ENCODE measurements at regions not wholly inside any gene's neighbourhood (a gene's known extent, or its start where the extent isn't known, plus 50 kb on each side); places are given as distances from the start of the nearest gene placed in this dataset.
A peak's percentile ranks its signal among the peaks of the same experiment; 100 is the strongest.
"Not testable (repeated sequence)": the region's sequence is repeated elsewhere in the genome, so short reads cannot be mapped to it uniquely, and the experiment has no call there.

DNA sequence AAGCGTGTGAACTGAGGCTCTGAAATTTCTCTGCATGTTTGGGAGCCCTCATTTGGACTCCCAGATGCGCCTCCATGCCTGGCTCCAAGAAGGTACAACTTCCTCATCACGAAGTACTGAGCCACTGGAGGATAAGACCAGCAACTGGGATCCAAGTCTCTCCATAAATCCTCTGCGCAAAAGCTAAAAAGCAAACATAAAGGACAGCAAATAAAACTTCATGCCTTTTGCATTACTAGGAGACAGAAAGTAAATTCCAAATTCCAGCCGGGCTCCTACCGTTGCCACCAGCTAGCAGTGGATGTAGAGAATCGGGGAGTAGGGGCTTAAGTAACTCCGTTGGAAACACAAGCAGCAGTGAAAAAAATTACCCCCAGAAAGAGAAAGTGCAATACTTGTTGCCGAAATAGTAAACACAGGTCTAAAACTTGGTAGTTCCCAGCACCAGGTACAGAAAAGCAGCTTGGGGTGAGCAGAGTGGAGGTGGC, 477.1 kb upstream of the TENM3 start:
- no peak for DNase-seq

DNA sequence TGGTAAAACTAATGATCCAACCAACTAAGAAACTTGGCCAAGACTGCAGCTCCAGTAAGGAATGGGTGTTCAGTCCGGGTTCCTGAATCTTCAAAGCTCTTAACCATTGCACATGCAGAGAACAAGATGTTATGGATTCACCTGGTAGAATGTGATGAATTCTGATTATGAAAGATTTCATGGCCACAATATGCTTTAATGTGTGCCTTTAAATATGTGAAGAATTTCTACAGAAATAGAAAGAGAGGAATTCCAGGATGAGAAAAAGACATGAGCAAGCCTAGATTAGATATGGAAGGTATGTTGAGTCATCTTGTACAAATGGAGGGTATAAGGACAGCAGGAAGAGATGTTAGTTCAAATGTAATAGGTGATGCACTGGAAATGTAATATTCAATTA, 472.2 kb upstream of the TENM3 start:
- no peak for DNase-seq

DNA sequence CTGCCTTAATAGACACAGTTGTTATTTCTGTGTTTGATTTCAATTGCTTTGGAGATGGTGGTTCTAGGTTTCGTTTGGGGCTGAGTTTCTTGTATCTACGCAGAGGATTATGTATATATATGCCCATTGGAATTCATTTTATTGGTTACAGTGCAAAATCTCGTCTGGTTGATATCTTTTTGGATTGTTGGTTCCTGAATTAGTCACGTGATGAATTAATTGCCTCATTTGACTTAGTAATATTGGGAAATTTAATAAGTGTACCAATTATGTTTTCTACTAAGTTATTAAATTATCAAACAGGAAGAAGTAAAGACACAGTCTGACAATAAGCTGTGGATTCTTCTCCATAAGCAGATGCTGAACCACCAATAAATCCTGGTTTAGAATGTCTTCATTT, 467.9 kb upstream of the TENM3 start:
- no peak for DNase-seq

DNA sequence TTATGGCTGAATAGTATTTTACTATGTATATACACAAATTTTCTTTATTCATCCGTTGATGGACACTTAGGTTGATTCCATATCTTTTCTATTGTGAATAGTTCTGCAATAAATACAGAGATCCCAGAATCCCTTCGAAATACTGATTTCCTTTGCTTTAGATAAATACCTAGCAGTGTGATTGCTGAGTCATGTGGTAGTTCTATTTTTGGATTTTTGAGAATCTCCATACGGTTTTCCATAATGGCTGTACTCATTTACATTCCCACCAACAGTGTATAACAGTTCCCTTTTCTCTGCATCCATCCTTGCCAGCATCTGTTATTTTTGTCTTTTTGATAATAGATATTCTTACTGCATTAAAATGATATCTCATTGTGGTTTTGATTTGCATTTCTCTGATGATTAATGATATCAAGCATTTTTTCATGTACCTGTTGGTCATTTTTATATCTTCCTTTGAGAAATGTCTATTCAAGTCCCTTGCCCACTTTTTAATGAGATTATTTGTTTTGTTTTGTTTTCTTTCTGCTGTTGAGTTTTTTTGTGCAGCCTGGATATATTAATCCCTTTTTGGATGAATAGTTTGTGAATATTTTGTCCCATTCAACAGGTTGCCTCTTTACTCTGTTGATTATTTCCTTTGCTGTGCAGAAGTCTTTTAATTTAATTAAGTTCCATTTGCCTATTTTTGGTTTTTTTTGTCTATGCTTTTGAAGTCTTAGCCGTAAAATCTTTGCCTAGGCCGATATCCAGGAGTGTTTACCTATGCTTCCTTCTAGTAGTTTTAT, 466.7 kb upstream of the TENM3 start:
- DNase-seq = no peak

DNA sequence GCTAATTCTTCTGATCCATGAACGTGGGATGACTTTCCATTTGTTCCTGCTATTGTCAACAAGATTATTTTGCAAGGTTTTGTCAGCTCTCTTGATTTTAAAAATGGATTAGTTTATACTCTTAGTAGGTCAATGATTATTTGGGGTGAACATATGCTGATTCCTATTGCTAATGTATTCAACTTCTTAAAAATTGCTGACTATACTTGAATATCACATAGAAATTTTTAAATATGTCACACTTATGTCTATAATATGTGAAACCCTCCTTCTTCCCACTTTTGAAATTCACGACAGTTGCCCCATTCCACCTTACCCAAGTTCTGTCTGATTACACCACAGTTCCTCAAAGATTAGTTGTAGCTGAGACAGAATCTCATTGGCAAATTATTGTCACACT, 465.7 kb upstream of the TENM3 start:
- DNase-seq = no peak

DNA sequence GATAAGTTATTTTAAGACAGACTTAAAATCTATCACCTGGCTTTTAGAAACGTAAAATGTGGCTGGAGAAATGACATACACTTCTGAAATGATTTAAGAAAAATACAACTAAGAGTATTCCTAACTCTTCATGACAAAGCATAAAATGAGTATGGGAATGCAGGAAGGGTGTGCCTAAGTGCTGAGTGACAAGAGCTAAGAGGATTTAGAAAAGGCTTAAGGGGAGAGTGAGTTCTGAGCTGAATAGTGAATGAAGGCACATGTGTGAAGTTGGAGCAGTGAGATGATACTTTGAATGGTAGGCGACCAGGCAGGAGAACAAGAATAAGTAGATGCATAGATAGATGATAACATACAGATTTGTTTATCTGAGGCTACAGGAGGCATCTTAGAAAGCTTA, 458.3 kb upstream of the TENM3 start:
- no peak for DNase-seq

DNA sequence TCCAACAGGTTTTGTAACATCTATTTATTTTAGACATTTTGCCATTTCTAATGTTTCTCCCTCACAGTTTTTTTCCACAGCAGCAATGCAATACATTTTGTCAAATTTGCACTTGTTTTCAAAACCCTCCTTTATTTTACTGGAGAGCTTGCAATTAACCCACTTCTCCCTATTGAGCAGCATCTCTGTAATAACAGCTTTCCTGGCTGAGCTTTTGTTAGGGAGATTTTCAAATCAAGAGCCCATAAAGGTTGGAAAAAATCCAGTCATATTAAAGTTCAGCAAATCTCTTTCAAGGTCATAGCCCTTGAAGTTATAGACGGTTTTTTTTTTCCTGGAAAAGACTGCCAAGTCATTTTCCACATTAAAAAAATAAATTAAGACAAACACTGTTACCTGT, 450.6 kb upstream of the TENM3 start:
- no peak for DNase-seq

DNA sequence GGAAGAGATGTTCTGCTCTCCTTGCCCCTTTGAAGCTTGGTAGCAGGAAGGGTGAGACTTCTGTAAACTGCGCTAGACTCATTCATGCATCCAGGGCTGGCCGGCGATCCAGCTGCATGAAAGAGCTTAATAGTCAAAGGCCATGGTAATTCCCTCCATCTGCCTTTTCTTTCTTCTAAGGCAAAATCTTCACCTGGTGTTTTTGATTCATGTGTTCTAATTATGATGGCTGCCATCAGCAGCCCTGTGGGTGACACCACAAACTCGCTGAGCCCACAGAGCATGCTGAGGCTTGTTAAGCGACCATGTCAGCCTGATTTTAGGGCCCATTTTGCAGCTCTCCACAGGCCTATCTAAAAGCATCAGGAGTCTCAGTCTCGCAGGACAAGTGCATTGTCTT, 450.1 kb upstream of the TENM3 start:
- DNase-seq = no peak

DNA sequence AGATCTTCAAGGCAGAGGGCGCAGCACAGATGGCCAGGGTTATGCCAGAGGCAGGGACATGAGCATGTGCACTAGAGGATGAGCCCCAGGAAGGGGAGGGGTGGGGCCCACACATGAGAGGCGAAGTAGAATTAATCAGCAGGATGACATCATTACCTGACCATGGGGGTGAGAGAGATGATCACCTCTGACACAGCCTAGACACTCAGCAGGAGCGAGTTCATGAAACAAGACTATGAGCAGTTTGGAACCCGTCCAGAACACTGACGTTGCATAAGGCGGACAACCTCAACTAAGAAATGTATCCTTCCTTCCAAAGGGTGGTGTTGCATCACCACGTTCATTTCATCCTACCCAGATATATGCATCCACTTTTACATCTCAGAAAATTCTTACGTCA, 446.7 kb upstream of the TENM3 start:
- peak; percentile 20 for DNase-seq

DNA sequence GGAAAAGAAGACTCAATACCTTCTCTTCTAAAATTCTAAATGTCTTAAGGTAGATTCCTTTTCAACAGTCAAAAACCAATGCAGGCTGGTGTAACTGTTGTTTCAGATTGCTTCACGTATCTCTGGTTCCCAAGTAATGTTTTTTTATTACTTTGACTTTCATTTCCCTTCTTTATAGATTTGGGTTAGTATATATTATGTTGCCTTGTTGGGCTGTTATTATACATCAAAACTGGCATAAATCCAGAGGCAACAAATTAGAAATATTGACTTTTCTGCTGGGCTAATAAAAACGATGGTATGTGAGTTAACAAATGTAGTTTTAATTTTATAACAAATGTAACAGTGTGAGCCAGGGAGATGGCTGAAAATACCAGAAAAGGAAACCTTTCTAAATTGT, 444.7 kb upstream of the TENM3 start:
- DNase-seq = no peak

DNA sequence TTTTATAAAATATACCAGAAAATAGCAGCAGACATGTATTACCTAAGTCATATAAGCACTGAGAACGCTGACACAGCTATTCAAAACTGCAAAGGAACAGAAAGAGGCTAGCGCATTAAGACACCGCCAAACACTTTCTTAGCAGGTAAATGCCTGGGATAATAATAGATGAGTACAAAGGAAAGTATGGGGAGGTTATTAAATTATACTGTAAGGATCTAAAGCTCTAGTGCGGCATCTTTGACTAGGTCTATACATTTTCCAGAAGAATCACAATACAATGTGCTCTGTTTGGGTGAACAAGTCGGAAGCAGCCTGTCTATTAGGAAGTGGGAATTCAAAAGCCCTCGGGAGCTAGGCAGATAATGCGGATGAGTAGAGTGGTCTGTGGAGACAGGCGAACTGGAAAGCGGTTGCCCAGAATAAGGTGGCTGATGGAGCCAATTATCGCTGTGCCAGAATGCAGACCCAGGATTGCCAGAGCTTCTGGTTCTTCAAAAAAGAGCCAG, 443.6 kb upstream of the TENM3 start:
- DNase-seq = no peak

DNA sequence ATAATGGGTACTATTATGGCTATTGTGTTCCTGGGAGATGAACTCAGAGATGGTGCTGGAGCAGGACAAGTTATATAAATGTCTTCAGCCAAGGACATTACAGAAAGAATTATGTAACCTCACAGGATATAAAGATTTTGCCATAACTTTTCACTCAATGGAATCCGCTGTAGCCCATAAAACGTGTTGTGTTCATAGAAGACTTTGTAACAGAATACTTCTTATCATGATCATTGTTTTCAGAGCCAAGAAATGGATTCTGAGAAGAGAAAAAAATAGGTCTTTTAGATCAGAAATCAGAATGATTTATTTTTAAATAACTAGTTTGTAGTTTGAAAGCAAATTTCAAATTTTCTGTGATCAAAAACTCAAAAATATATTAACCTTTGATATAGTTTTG, 441.0 kb upstream of the TENM3 start:
- no peak for DNase-seq

DNA sequence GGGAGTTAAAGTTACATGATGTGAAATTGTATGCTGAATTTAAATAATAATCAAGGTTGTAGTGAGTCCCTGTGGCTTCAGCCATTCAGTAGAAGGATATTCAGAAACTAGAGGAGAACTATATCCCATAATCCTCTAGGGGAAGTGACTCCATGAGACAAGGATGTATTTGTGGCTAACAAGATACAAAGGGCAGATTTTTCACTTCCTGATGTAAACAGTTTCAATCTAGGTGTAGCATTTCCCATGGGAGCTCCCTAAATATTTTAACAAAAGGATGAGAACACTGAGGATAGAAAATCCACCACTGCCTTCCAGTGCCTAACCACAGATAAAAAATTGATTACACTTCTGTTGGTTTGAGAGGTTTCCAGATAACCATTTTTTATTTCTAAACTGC, 435.4 kb upstream of the TENM3 start:
- DNase-seq = no peak

DNA sequence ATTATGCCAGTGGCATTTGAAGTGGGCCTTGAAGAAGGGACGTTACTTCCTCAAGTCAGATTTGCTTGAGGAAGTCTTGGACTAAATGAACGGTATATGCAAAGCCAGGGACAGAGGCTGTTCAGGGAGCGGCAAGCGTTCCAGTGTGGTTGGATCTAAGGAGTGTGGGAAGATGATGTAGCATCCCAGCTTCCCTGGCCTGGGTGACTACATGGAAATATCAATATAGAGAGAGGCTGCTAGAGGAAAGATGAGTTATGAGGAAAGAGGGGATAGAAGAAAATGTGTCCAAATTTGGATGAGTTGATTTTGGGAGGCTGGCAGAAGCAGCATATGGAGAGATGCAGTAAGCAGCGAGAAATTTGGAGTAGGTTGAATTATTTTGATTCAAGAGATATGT, 432.5 kb upstream of the TENM3 start:
- no peak for DNase-seq

DNA sequence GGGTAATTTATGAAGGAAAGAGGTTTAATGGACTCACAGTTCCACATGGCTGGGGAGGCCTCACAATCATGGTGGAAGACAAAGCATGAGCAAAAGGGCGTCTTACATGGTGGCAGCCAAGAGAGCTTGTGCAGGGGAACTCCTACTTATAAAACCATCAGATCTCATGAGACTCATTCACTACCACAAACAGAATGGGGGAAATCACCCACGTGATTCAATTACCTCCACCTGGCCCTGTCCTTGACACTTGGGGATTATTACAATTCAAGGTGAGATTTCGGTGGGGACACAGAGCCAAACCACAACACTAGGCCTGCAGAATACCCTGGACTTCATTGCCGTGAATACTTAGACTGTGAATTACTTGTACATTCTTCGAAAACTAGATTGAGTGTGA, 431.7 kb upstream of the TENM3 start:
- DNase-seq = not testable (repeated sequence)

DNA sequence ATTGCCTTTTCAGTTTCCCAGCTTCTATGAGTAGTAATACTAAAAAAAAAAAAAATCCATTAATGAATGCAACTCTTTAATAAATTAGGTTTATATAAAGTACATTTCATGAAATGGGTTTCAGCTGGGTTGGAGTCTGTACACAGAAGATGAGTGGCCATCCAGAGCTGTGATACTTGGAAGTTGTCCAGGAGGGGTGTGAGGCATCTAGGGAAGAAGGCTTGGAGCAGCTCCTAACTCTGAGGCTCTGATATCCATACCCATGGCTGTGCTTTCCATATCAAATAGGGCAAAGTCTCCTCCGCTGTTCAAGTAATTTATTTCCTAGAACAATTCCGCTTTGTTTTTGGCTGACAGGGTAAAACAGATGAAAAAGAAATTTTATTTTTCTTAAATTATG, 423.3 kb upstream of the TENM3 start:
- no peak for DNase-seq

DNA sequence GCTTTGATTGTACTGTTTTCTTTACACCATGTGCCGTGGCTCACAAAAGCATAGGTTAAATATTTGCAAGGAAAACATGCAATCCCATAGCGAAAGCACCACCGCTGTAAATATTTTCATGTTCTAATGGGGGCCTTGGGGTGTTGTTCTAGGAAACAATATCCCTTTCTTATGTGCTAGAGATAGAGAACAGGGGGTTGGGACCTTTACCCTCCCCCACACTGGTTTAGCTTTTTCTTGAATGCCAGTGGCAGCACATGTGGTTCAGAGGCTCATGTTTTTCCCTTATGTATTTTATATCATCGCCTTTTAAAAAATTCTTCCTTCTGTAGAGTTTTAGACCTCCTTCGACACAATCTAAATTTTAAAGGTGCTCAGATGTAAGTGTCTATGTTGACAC, 422.6 kb upstream of the TENM3 start:
- DNase-seq = no peak

DNA sequence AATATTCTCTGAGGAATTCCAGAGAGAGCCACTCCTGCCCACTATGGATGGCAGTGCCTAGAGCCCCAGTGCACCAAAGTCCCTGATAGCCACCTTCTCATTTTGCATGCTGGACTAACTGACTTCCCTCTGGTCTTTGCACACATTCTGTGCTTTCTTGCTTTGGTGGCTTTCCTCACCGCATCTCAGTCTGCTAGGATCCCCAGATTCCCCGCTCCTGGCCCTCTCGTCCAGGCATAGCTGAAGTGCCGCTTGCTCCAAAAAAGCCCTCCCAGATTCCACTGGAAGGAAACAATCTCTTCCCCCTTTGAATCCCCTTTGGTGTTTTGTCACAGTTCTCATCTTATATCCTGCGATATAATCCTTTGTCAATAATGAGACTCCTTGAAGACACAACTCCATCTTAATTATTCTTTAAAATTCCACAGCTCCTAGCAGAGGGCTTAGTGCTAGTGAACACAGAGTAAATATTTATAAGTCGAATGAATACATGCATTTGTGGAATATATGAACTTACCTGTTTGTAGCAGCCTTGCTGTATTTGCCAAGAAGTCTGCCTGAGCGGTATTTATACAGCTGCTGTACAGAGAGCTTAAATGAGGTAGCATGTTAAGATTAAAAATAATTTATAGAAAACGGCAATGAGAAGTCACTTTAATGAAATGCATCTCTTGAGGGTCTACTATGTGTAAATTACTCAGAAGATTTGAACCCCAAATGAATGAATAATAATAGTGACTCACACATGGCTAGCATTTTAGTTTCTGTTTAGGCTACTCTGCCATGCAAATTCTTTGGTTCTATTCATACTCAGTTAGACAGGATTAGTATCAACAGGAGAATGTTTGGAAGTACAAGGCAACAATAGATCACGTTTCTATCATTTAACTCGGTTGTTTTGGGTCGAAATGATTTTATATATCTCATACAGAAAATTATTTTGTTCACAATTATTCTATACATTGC, 421.9 kb upstream of the TENM3 start:
- DNase-seq = no peak

DNA sequence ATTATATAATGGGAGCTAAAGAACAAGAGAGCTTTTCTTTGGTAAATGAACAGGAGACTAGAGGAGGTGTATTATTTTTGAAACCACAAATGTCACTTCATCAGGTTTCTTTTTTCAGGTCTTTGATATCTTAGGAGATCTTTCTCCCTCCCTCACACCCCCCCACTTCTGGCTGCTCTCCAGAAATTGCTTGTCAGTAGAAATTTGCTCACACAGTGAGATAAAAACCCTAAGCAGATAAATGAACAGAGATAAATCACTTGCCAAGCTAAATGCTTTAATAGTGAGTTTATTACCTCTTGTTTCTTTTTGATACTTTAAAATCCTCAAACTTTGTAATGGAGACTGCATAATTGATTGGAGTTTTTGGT, 421.2 kb upstream of the TENM3 start:
- DNase-seq = no peak

DNA sequence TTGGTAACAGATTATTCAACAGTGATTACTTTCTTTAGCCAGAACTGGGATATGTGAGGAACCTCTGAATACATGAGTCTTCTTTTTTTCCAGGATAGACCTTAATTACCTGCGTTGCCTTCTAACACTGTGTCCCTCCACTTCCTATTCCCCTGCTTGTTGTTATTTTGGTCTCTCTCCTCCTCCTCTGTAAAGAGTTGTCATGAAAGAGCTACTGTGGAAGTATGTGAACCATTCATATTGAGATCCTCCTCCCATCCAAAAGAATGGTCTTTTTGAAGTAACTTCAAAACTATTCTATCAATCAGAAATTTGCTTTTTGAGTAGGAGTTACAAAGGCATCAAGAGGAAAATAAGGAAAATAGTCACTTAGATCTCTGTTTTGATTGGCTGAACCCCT, 420.0 kb upstream of the TENM3 start:
- no peak for DNase-seq

DNA sequence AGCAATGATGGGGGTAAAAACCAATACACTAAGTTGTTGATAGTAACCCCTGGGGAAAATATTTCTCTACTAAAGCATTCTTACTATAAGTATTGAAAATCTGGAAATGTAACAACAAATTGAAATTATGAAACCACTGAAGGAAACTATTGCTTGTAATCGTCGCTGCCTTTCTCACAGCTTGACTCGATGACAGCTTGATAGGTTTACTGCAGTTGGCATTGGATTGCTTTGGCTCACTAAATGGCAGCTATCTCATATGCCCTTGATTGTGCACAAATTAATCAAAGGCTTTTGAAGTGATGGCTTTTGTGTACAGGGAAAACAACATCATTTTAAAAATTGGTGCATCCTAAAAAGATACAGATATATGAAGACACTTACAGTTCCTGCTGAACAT, 419.6 kb upstream of the TENM3 start:
- no peak for DNase-seq

DNA sequence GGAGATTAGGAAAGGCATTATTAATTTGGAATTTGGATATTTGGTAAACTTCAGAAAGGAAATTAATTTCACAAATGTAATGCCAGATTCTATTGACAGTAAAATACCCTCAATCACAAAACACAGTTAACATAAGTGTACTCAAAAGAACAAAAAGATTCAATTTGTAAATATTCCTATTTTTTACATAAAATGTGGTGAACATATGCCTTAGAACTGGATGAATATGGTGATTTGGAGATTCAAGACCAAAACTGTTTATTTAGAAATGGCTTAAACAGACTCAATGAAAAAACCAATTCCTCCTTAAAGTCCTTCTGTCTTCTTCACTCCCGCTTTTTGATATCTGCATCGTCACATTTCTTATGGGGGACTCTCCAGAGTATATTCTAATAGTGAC, 417.6 kb upstream of the TENM3 start:
- DNase-seq = no peak

DNA sequence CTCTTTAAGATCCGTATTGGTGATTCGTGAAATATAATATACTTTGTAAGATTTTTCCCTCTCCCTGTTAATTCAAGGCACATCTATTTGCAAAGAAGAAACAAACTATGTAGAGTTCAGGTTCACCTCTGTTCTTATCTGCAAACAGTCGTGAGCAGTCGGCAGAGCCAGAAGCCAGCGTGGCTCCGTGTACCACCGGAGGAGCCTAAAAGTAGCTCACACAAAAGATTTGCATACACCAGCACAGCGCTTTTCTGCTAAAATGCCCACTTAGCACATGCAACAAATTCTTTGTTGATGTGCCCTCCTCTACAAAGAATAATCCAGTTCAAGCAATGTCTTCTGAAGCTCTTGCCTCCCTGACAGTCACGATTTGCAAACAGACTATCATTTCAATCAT, 416.0 kb upstream of the TENM3 start:
- no peak for DNase-seq

DNA sequence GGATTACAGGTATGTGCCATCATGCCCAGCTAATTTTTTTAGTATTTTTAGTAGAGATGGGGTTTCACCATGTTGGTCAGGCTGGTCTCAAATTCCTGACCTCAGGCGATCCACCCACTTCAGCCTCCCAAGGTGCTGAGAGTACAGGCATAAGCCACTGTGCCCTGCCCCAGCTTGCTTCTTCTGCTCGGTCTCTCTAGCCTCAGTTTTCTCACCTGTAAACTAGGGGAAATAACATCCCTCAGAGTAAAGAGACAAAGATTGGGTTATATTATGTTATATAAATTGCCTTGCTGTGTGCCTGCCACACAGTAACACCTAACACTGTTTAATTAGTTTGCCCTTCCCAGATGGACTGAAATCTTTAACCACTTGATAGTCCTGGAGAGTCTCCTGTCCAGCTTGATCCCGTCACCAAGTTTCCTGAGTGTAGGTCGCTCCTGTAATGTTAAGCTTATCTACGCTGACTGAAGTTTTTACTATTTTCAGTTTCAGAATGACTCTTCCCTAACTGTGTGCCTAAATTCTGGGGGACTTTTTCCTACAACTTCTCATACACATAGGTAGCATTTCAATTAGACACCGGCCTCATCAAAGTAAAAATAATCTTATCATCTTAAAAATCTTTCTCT, 412.7 kb upstream of the TENM3 start:
- DNase-seq = no peak
